HPDE6-E6E7 (cell line): ENCODE measurements at regions not wholly inside any gene's neighbourhood (a gene's known extent, or its start where the extent isn't known, plus 50 kb on each side); places are given as distances from the start of the nearest gene placed in this dataset.

Source experiments
- DNase-seq: peaks from one replicate; pipeline ENCODE4 v3.0.0; 2011; ENCODE audit warnings: missing footprints; ENCODE audit errors: extremely low spot score

- DNase-seq = no peak
Measured at GRCh38 chr5:125175348-125176004, 429.0 kb upstream of the ZNF608 start.

GRCh38 chr5:125176005-125176390 is 429.6 kb upstream of the ZNF608 start:
- no peak for DNase-seq

GRCh38 chr5:125177340-125177739 is 430.9 kb upstream of the ZNF608 start:
- DNase-seq = no peak

GRCh38 chr5:125179612-125180011 is 433.2 kb upstream of the ZNF608 start:
- no peak for DNase-seq

GRCh38 chr5:125180231-125180829 is 433.9 kb upstream of the ZNF608 start:
- DNase-seq = no peak

- no peak for DNase-seq
Measured at GRCh38 chr5:125181159-125181558, 434.7 kb upstream of the ZNF608 start.

GRCh38 chr5:125181955-125182354 is 435.5 kb upstream of the ZNF608 start:
- no peak for DNase-seq

- no peak for DNase-seq
Measured at GRCh38 chr5:125185740-125186139, 439.3 kb upstream of the ZNF608 start.

- DNase-seq = no peak
Measured at GRCh38 chr5:125186911-125187375, 440.5 kb upstream of the ZNF608 start.

- DNase-seq = no peak
Measured at GRCh38 chr5:125189531-125189941, 443.1 kb upstream of the ZNF608 start.

GRCh38 chr5:125190232-125191087 is 444.0 kb upstream of the ZNF608 start:
- DNase-seq = no peak

GRCh38 chr5:125194883-125195282 is 448.4 kb upstream of the ZNF608 start:
- no peak for DNase-seq

- no peak for DNase-seq
Measured at GRCh38 chr5:125196481-125197111, 450.2 kb upstream of the ZNF608 start.

GRCh38 chr5:125197321-125197720 is 450.9 kb upstream of the ZNF608 start:
- no peak for DNase-seq

GRCh38 chr5:125198270-125198974 is 452.0 kb upstream of the ZNF608 start:
- no peak for DNase-seq

- DNase-seq = no peak
Measured at GRCh38 chr5:125199373-125199772, 452.9 kb upstream of the ZNF608 start.

- DNase-seq = no peak
Measured at GRCh38 chr5:125199968-125200865, 453.8 kb upstream of the ZNF608 start.

- DNase-seq = no peak
Measured at GRCh38 chr5:125200866-125201373, 454.5 kb upstream of the ZNF608 start.

- DNase-seq = no peak
Measured at GRCh38 chr5:125201446-125202052, 455.1 kb upstream of the ZNF608 start.

- DNase-seq = no peak
Measured at GRCh38 chr5:125202353-125202752, 455.9 kb upstream of the ZNF608 start.
